Right renal cortex interstitium (tissue), 3 donors: ENCODE measurements at regions not wholly inside any gene's neighbourhood (a gene's known extent, or its start where the extent isn't known, plus 50 kb on each side); places are given as distances from the start of the nearest gene placed in this dataset.

Experiments used
- DNase-seq, 3 donors: peaks; one replicate each; pipeline ENCODE4 v3.0.0-alpha.2; 2013; ENCODE audit warnings: low read depth in 3 of 3, low spot score in 2 of 3

DNA sequence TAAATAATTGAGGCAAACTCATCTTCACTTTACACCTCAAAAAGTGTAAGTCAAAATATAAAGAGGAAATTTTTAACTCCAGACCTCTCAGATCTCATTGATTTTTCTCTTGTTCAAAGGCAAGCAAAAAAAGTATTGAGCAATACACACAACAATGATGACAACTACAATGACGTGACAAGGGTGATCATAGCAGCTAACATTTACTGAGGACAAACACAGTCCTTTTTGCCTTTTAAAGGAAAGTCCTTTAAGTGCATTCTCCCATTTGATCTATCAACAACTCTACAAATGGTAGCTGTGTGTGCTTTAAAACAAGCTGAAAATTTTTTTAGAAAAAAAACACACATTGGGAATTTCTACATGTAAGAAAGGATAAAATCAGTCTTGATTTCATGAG lies 123.5 kb upstream of the CTAGE1 start:
- DNase-seq = no peak

DNA sequence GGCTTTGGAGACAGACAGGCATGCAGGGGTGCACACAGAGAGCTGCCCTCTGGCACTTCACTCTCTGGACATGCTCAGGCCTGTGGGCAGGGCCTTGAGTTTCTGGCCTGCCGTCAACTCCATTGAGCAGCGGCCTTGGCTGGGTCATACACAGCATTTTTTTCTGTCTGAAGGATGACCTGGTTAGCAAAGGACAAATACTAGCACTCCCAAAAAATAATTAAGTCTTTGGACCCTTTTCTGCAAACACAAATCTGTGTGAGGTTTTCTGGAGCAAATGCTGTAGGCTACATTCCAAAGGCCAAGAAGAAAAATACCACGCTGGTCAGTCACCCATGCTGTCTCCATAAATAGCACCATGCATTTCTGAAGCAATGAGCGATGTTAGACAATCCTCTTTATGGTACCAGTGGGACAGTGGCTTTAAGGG lies 124.7 kb upstream of the CTAGE1 start:
- DNase-seq = no peak

DNA sequence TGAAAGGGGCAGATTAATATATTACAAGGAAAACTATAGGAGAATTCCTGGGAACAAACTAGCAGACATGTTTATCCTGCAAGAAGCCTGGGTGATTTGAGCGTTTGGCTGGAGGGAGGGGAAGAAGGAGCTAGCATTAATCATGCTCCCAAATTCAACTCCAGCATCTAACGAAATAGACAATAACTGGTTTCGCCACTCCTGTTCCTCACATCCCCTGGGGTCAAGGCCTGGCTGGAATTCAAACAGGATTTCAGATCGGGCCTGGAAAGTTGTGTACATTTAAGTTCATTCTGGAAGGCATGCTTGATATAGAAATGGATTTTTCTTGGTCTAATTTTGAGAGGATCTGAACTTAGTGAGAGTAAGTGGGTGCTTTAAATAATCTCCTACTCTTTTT lies 126.1 kb upstream of the CTAGE1 start:
- no peak for DNase-seq

DNA sequence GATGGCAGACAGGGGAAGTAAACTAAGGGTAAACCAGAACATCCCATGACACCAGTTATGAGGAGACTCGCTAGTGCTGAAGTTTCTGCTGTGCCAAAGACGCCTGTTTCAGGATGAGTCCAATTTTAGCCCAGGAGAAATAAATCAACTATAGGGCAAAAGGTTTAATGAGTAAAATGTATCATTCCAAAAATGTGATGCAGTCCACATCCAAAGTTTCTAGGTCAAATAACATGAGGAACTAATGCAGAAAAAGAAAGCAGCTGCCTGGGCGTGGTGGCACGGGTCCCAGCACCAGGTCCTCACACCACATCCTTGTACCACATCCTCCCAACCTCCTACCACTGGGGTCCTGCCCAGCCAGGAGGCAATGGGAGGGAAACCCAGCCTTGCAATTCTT lies 126.9 kb upstream of the CTAGE1 start:
- no peak for DNase-seq

DNA sequence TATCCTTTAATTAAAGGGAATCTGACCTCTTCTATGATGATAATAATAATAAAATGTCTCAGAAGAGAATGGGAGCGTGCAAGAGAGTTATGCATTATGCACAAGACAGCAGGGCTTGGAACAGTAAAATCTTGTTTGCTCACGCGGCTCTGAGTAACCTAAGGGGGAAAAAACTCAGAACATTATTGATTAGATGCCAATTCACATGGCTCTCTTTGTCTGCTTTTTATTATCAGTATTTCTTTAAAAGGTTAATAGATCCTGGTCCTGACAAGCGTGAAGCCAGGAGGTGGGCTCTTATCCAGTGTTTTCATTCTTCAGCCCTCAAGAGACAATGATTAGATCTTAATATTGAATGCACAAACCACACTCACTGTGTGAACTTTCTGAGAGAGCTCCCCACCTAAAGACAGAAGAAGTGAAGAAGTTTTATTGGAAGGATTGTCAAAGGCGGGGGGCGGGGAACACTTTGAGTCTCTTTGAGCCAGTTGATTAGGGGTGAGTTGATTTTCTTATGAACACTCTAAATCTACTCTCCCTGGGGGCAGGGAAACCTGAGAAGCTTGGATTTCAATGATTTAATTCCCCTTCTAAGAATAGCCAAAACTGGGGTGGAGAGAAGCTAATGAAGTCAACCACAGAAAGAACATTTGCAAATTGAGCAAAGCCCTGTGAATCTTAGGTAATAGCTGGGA lies 127.5 kb upstream of the CTAGE1 start:
- no peak for DNase-seq

DNA sequence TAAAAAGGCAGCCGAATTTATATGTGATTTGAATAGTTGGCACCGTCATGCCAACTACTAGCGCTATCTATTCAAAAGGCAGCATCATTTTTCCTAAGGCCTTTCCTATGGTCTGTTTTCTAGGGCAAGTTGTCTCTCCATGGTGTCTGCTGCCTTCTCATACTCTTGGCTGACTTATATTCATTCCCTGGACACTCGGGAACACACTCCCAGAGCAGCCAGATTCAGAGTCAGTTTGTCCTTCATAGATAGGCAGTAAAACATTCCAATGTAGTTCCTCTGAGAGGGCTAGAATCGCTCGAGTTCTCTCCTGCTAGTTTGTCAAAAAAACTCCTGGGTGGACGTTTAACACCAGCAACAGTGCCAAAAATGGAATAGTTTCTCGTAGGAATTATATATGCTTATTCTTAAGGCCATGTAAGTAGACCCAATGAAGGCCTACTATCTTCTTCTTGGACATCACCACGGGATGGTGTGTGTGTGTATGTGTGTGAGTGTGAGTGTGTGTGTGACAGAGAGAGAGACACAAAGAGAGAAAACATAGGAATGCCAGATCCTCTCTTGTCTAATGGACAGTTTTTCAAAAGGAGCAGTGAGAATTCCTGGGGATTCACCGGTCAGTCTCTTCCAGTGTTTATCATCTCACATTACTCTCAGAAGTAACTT lies 129.3 kb upstream of the CTAGE1 start:
- no peak for DNase-seq

DNA sequence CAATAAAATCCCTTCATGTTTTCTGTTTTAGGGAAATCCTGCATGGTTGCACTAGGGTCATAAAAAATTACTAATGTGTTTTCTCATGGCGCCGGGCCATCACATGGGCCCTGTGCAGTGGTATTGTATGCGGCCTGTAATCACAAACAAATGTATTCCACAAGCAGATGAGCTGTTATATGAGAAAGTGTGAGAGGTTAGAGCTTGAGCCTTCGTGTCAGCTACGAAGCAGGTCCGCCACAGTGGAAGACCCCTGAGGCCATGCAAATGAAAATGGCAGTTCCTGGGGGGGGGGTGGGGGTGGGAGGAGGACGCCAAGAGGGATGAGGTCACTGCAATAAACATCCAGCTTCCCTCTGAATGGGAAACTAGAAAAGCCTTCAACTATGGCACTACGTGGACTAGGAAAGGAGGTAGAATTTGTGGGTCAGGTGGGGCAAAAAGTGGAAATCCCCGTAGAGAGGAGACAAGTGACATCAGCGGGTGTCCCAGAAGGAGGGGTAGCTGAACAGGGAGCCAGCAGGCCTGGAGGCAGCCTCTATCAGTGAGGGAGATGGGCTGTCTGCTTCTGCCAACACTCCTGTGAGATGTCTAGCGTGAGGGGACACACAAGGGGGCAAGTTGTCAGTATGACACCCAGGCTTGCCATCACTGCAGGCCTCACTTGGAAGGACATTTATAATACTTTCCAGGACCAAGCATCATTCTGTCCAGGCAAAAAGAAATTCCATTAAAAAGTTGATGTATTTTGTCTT lies 130.3 kb upstream of the CTAGE1 start:
- DNase-seq = no peak

DNA sequence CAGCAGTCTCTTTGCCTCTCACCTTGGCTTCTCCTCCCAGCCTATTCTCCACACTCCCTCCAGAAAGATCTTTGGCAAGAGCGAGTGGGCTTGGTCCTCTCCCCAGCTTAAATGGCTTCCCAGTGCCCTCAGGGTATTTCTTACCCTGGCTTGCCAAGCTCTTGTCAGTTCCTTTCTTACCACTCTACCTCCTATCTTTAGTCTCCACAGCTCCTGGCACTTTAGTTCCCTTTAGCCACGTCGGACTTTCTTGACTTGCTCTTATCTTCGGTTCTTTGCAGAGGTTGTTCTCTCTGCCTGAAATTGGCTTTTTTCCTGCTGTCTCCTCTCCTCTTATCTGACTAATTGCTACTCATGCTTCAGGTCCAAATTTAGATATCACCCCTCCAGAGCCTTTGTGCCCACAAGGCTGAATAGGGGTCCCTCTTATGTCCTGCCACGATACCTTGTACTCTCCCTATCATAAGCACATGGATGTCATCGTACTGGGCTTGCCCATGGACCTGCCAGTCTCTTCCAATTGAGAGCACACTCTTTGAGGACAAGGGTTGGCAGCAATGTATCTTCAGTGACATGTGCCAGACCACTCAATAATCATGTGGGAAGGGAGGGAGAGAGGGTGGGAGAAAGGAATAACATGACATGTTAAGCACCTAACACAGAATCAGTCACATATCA lies 131.7 kb upstream of the CTAGE1 start:
- no peak for DNase-seq

DNA sequence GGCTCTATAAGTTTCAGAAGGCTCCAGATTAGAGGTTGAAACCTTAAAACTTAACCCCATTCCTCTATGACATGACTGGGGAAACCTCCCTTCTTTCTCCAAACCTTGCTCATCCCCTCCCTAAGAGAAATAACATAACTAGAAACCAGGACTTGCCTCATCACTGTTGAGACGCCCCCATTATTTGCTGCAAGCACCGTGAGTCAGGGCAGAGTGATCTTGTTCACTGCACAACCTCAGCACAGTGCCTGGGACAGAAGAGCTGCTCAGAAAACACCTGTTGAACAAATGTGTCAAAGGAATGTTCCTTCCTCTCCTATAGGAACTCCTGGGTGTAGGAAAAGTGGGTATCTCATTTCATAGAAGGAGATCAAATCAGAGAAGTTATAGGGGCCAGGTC lies 132.7 kb upstream of the CTAGE1 start:
- no peak for DNase-seq

DNA sequence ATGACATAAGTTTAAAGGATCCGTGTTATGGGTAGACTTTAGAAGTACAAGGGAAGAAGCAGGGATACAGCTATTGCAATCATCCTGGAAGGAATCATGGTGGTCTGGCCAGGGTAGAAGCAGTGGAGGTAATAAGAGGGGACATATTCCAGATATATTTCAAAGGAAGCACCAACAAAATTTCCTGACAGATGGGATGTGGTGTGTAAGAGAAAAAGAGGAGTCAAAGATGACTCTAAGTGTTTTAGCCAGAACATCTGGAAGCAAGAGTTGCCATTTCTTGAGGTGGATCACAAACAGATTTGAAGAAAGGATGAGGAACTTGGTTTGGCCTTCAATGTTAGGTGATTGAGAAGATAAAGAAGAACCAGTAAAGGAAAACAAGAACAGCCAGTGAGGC lies 133.1 kb upstream of the CTAGE1 start:
- DNase-seq = no peak

DNA sequence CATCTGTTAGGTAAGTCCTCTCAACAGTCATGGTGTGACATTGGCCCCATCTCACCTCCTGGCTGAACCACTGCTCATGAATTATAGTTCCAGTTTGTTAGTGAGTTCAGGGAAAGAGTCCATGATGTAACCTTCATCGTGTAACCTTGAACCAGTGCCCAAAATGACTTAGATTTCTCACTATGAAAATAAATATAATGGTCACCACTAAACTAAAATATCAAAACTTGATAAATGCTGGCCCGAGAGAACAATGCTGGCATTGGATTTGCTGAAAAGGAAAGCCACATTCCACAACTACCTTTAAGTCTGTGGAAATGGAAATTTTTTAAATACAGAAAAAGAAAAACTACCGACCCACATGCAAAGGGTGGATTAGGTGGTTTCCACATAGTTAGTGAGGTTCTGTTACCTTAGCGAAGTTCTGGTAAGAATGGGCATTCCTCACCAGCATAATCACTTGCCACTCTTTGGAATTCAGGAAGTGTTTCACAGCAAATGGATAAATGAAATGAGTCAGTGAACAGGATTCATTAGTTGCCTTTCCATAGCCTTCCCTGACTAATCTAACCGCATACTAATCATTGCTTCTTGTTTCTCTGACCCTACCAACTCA lies 133.9 kb upstream of the CTAGE1 start:
- no peak for DNase-seq

DNA sequence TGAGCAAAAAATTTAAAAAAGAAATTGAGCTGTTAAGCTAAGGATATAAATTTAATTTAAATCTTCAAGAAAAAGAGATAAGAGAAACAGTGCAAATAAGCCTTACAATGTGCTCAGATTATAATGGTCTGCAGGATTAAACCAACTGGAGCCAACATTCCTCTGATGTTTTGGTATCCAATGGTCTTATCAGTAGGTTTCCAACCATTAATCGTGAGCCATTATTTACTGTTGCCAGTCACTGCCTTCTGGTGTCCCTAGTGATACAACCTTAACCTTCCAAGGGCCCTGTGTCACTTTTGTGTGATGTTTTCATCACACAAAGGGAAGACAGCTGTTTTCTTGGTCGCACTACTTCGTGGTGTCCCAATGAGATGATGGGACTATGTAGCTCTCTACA lies 134.5 kb upstream of the CTAGE1 start:
- DNase-seq = no peak

DNA sequence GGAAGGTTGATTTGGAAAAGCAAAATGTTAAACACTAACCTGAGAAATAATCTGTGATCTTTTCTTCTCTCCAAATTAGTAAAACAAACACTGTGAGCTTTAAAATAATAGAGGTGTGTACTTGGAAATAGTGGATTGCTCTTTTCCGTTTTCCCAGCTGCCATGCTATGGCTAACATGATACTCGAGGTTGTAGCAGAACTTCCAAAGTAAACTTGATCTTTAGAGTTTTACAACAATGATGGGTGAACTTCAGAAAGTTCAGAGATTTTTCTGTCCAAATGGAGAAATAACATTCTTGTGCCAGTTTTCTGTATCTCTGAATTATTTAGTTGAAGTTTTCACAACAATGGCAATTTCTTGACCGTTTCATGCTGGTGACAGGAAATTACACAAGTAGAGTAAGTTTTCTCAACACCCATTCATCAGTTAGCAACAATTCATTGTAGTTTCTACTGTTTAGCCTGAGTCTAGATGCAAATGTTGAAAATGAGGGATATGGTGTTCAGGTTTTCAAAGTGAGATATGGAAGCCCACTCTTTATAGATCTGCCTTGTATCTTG lies 135.3 kb upstream of the CTAGE1 start:
- DNase-seq = no peak

DNA sequence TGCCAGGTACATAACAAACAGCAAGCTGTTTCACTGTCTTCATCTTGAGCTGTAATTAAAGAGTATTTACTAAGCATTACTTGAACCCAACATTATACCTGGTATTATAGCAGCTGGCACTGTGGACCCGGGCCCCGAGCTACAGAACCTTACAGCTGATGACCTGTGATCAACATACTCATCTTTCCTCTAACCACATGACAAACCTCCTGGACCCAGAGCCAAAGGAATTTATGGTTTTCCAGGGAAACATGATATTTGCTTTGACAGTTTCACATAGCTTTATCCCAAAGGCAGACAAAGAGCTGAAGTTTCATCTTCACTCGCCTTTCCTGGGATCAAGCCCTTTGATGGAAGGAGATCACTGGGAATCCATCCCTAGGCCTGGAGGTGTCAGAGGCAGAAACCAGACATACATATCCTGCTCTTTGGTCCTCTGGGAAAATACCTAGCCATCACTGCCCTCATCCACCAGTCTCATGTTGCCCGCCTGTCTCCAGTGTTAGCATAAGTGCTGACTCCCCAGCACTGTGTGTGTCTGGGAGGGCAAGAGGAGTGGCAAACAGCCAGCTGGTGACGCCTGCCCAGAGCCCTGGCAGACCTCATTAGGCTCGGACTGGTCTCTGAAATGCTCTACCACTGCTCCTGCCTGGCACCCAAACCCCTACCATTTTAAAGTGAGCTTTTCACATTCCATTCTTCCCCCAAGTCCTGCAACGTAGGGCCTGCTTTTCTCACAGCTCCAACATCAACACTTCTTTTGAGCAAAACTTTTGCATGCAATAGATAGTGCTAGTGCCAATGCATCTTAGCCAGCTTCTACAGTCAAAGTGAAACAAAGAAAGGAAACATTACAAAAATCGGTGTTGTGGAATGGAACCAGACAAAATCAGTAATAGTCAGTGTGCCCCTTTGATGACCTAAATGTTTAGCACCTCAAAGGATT lies 138.8 kb upstream of the CTAGE1 start:
- DNase-seq = no peak

DNA sequence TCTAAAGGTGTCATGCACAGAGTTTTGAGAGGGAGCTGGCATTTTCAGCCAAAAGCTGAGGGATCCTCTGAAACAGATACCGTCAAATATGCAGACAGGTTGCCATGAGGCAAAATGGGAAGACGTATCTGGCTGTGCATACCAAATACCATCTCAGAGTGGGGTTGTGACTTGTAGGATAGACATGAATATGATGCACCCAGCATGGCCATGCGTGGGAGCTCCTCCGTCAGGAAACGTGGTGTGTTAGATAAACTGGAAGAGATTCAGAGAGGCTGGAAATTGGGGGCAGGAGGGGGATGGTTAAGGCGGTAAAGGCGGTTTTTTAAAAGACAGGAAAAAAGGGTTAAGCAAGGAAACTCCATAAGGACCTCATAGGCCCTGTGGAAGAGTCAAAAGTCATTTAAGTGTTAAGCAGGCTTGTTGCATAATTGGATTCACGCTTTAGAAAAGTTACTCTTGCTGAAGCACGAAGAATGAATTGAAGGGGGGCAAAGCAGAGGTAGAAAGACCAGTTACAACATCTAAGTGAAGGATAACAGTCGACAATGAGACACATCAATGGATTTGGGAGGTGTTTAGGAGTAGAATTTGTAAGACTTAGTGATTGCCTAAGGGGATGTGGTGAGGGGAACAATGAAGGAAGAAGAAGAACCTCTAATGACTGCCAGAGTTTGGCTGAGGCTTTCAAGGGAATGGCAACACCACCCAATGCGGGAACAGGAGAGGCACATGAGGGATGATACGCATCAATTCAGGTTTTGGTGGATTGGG lies 139.6 kb upstream of the CTAGE1 start:
- no peak for DNase-seq

DNA sequence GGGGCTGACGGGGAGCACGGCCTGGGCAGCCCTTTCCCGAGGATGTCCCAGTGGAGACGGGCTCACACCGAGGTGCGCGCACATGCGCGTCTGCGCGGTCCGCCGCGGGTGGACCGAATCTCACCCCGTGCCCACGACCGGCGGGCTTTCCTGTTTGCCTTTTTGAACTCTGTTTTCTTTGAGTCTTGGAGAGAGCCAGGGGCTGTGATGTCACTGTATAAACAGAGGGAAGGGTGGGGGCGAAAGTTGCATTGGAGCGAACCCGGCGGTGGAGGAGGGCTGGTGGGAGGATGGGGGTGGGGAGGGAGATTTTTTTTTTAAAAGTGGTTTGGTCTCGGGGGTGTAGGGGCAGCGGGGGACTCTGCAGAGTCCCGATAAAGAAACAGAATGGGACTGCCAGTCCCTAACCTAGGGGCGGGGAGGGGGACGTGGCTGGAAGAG lies 141.2 kb upstream of the CTAGE1 start:
- DNase-seq = peak in 2 of 3 donors; percentile 42 to 56

DNA sequence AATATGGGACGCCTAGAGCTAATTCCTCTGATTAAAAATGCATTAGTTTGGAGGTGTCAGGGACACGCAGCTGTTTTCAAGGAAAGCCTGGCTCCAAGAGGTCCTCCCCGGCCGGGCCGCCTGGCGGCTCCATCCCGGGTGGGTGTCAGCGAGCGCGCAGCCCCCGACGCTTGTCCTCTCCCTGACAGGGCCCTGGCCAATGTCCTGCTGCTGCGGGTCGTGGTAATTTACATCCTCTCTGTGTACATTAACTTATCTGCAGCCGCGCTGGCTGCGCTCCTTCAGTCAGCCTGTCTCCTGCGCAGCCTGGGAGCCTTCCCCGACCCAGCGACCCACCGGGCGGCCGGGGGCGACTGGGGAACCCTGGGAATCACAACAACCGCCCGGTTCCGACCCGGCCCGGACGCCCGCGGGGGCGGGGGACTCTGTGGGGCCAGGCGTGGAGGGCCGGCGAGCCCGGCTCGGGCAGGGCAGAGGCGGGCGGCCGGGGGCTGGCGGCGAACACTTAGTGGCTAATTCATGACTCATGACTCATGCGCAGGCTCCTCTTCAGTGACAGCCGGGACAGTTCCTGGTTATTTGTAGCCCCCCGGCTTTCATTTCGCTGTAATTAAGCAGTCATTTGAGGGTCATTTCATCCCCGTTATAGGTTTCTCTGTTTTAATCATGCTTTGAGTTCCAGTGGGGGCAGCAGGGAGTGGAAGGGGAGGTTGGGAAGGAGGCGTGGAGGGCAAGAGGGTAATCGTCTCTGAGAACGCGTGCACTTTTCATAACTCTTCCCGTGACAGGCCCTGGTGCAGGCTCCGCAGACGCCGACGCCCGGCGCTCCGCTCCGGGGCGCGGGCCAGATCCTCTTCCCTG lies 141.9 kb upstream of the CTAGE1 start:
- peak; percentile 64 to 76 (median 72) for DNase-seq

DNA sequence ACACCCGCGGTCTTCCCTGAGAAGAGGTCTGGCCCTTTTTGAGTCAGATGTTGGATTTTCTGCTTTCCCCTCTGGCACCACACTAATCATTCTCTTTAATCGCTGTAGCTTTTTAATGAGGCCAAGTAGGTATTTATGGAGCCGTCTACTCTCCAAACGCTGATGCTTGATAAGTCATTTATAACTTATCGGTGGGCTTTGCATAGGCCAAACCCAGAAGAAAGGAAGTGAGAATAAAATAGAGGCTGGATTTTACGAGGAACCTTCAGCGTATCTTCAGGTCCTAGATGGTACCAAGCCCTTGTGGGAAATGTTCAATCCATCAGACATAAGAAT lies 142.5 kb upstream of the CTAGE1 start:
- DNase-seq = no peak
